ENCODE measurements at regions not wholly inside any gene's neighbourhood (a gene's known extent, or its start where the extent isn't known, plus 50 kb on each side); places are given as distances from the start of the nearest gene placed in this dataset.

DNA sequence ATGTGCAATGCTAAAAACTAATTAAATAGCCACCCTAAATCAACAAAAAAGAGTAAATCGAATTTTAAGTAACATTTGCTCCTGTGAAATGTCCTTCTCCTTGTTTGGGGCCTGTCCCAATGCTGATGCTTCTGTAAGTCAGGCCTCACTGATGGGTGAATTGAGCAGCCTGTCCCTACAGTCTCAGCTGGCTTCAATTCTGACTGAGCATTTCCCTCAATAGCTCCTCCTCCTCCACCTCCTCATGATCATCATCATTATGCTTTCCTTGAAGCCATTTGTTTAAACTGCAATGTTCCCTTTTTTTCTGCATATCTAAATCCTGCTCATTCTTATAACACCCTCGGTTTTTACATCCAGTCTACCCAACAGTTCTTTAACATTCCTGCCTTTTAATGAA lies 137.2 kb upstream of the CELF4 start:
- Mint-ChIP-seq H3K9me3 (peaks cover 0 to 3% (median 0%) of the 10 kb centered on the region in 8 donors), H3K4me3 (no peak overlapping the region), H3K27ac (no peak overlapping the region), H3K36me3 (no peaks in the 10 kb centered on the region), H3K27me3 (peaks cover 0 to 2% of the 10 kb centered on the region in 2 donors), H3K4me1 (no peaks in the 10 kb centered on the region)
- DNase-seq: no peak
- Histone ChIP-seq H3K9me3 (ENCODE audit: control insufficient read depth in 1 of 2, low read length in 2 of 2) (no peaks in the 10 kb centered on the region), H3K36me3 (ENCODE audit: insufficient read depth, low read length) (no peaks in the 10 kb centered on the region), H3K4me1 (ENCODE audit: insufficient read depth, low read length) (no peaks in the 10 kb centered on the region), H3K27me3 (ENCODE audit: insufficient read depth, low read length) (no peaks in the 10 kb centered on the region), H3K27ac (ENCODE audit: low read depth, low read length) (no peak overlapping the region), H3K4me3 (ENCODE audit: low read length in 2 of 2) (no peak overlapping the region)
- ChIA-PET POLR2A (ENCODE audit: partially characterized antibody) (no interaction called here), CTCF (ENCODE audit: partially characterized antibody) (no interaction called here)
- intact Hi-C loops (cut with micrococcal nuclease): no loop called here

DNA sequence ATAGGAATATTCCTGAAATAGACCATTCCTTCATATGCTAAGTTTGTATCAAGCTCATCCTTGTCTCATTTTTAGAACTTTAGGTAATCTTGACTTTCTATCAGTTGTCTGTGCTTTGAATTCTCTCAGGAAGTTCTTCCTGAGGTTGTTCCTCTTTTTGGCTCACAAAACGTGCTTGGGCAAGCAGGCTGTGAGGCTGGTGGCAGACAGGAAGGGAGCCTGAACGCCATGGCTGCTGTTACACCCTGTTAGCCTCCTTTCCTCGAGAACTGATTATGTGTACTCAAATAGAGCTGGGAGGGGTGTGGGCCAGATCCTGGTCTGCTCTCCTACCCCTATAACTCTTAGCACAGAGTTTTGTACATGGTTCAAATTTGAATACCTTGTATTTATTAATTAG lies 136.4 kb upstream of the CELF4 start:
- ChIA-PET CTCF (ENCODE audit: partially characterized antibody) (no interaction called here), POLR2A (ENCODE audit: partially characterized antibody) (no interaction called here)
- H3K27me3 Mint-ChIP-seq: peaks cover 0 to 2% of the 10 kb centered on the region in 2 donors
- peaks cover 0 to 3% (median 0%) of the 10 kb centered on the region in 8 donors for H3K9me3 Mint-ChIP-seq
- no peak overlapping the region for H3K4me3 Mint-ChIP-seq
- intact Hi-C loops (cut with micrococcal nuclease): no loop called here
- no peak overlapping the region for H3K4me3 ChIP-seq (ENCODE audit: low read length in 2 of 2)
- no peak for DNase-seq
- no peaks in the 10 kb centered on the region for H3K4me1 Mint-ChIP-seq
- no peaks in the 10 kb centered on the region for H3K9me3 ChIP-seq (ENCODE audit: control insufficient read depth in 1 of 2, low read length in 2 of 2)
- no peaks in the 10 kb centered on the region for H3K36me3 Mint-ChIP-seq
- no peak overlapping the region for H3K27ac Mint-ChIP-seq
- H3K27ac ChIP-seq (ENCODE audit: low read depth, low read length): no peak overlapping the region
- no peaks in the 10 kb centered on the region for H3K27me3 ChIP-seq (ENCODE audit: insufficient read depth, low read length)
- no peaks in the 10 kb centered on the region for H3K36me3 ChIP-seq (ENCODE audit: insufficient read depth, low read length)
- no peaks in the 10 kb centered on the region for H3K4me1 ChIP-seq (ENCODE audit: insufficient read depth, low read length)

DNA sequence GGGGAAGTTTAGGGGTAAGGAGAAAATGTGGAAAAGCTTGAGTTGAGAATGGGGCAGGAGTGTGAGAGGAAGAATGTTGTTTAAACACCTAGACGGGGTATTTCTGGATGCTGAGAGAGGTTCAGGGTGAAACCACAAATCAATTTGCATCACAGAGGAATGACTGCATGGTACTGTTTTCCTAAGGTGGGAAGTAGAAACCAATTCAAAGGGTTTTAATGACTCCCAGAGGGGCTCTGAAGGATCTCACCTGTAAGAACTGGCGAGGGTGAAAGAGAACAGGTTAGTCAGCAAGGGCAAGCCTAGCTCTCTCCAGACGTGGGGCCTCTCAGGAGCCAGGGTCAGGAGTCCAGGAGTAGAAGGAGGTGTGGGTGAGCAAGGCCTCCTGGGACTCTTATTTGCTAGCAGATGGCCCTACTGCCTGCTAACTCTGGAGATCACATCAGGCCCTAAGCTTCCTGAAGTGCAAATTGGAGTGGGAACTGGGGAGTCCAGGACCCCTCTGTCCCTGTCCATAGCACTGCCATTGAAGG lies 133.0 kb upstream of the CELF4 start:
- Histone ChIP-seq H3K27ac (ENCODE audit: low read depth, low read length) (no peak overlapping the region), H3K9me3 (ENCODE audit: control insufficient read depth in 1 of 2, low read length in 2 of 2) (no peaks in the 10 kb centered on the region), H3K27me3 (ENCODE audit: insufficient read depth, low read length) (no peaks in the 10 kb centered on the region), H3K36me3 (ENCODE audit: insufficient read depth, low read length) (no peaks in the 10 kb centered on the region), H3K4me3 (ENCODE audit: low read length in 2 of 2) (no peak overlapping the region), H3K4me1 (ENCODE audit: insufficient read depth, low read length) (no peaks in the 10 kb centered on the region)
- POLR2A ChIA-PET (ENCODE audit: partially characterized antibody): no interaction called here
- H3K27ac Mint-ChIP-seq: no peak overlapping the region
- DNase-seq: no peak
- H3K4me3 Mint-ChIP-seq: no peak overlapping the region
- no peaks in the 10 kb centered on the region for H3K4me1 Mint-ChIP-seq
- H3K27me3 Mint-ChIP-seq: peaks cover 0 to 2% of the 10 kb centered on the region in 2 donors
- CTCF ChIA-PET (ENCODE audit: partially characterized antibody): no interaction called here
- no peaks in the 10 kb centered on the region for H3K36me3 Mint-ChIP-seq
- H3K9me3 Mint-ChIP-seq: peaks cover 0 to 4% (median 1%) of the 10 kb centered on the region in 8 donors
- intact Hi-C loops (cut with micrococcal nuclease): no loop called here

DNA sequence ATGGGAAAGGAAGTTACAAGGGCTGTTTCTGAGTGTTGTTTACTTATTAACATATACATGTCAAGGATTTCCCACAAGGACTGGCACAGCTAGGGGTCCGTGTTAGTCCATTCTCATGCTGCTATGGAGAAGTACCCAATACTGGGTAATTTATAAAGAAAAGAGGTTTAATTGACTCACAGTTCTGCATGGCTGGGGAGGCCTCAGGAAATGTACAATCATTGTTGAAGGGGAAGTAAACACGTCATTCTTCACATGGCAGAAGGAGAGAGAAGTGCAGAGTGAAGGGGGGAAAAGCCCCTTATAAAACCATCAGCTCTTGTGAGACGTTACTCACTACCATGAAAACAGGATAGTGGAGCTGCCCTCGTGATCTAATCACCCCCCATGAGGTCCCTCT lies 128.9 kb upstream of the CELF4 start:
- ChIA-PET POLR2A (ENCODE audit: partially characterized antibody) (no interaction called here), CTCF (ENCODE audit: partially characterized antibody) (interaction anchor here (0.7 kb wide), 1 partner anchor 34 kb away, joined by 3 read pairs; no protein-coding TSS in a partner anchor)
- intact Hi-C loops (cut with micrococcal nuclease): no loop called here

DNA sequence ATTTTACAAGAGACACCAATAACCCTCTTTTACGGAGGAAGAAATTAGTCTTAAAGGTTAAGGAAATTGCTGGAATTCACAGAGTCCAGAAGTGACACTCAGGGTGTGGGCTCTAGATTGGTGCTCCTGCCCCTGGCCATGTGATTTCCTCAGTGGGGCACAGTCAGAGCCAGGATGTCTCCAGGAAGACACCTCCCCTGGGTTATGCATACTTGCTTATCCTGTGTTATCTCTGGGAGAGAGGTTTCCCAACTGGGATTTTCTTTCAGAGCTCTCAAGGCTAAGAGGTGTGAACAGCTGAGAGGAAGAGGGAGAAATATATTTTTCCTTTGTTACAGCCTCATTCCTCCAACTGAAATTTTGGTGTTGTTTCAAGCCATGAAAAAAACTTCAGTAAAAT lies 125.6 kb upstream of the CELF4 start:
- Mint-ChIP-seq H3K4me1 (no peaks in the 10 kb centered on the region), H3K9me3 (peaks cover 0 to 3% (median 1%) of the 10 kb centered on the region in 8 donors)
- POLR2A ChIA-PET (ENCODE audit: partially characterized antibody): no interaction called here

More for the DNA sequence above, 128.9 kb upstream of the CELF4 start:
- Histone ChIP-seq H3K4me1 (ENCODE audit: insufficient read depth, low read length) (no peaks in the 10 kb centered on the region), H3K9me3 (ENCODE audit: control insufficient read depth in 1 of 2, low read length in 2 of 2) (no peaks in the 10 kb centered on the region), H3K4me3 (ENCODE audit: low read length in 2 of 2) (no peak overlapping the region), H3K36me3 (ENCODE audit: insufficient read depth, low read length) (no peaks in the 10 kb centered on the region), H3K27me3 (ENCODE audit: insufficient read depth, low read length) (no peaks in the 10 kb centered on the region), H3K27ac (ENCODE audit: low read depth, low read length) (no peak overlapping the region)
- no peak for DNase-seq
- peaks cover 0 to 5% (median 2%) of the 10 kb centered on the region in 8 donors for H3K9me3 Mint-ChIP-seq
- no peaks in the 10 kb centered on the region for H3K4me1 Mint-ChIP-seq
- H3K4me3 Mint-ChIP-seq: no peak overlapping the region
- no peaks in the 10 kb centered on the region for H3K36me3 Mint-ChIP-seq
- no peaks in the 10 kb centered on the region for H3K27me3 Mint-ChIP-seq
- no peak overlapping the region for H3K27ac Mint-ChIP-seq

DNA sequence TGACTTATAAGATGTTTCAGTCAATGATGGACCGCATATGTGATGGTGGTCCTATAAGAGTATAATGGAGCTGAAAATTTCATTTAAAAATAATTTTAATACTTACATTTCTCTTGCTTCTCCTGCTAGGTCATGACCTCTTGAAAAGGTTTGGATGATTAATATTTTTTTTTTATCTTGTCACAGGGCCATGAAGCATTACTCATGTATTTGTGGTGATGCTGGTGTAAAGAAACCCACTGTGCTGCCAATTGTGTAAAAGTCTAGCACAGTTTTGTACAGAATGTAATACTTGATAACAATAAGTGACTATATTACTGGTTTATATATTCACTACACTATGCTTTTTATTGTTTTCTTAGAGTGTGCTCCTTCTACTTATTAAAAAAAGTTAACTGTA lies 124.2 kb upstream of the CELF4 start:
- intact Hi-C loops (cut with micrococcal nuclease): no loop called here

More for the DNA sequence above, 125.6 kb upstream of the CELF4 start:
- Mint-ChIP-seq H3K27ac (no peak overlapping the region), H3K36me3 (no peaks in the 10 kb centered on the region), H3K27me3 (no peaks in the 10 kb centered on the region), H3K4me3 (no peak overlapping the region)
- H3K36me3 ChIP-seq (ENCODE audit: insufficient read depth, low read length): no peaks in the 10 kb centered on the region
- intact Hi-C loops (cut with micrococcal nuclease): no loop called here
- H3K9me3 ChIP-seq (ENCODE audit: control insufficient read depth in 1 of 2, low read length in 2 of 2): no peaks in the 10 kb centered on the region
- no peaks in the 10 kb centered on the region for H3K27me3 ChIP-seq (ENCODE audit: insufficient read depth, low read length)
- H3K4me1 ChIP-seq (ENCODE audit: insufficient read depth, low read length): no peaks in the 10 kb centered on the region
- H3K27ac ChIP-seq (ENCODE audit: low read depth, low read length): no peak overlapping the region
- CTCF ChIA-PET (ENCODE audit: partially characterized antibody): no interaction called here
- no peak overlapping the region for H3K4me3 ChIP-seq (ENCODE audit: low read length in 2 of 2)
- DNase-seq: no peak

DNA sequence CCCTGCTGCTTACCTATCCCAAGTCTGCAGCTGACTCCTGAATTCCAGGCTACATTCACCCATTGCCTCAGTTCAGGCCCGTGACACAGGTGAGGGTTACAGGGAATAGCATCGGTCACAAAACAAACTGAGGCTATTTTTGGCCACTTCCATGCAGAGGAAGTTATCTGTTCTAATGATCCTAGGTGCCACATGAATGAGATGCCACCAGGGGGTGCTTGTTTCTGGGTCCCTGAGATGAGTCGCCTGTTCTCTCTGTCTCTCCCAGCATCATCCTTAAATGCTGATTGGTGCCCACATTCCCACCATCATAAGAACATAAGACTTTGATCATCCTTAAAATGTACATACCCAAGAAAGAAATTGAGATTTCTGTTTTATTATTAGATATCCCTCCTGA lies 119.0 kb upstream of the CELF4 start:
- CTCF ChIA-PET (ENCODE audit: partially characterized antibody): no interaction called here
- intact Hi-C loops (cut with micrococcal nuclease): no loop called here
- no peaks in the 10 kb centered on the region for H3K4me1 Mint-ChIP-seq
- no peaks in the 10 kb centered on the region for H3K4me1 ChIP-seq (ENCODE audit: insufficient read depth, low read length)
- H3K27me3 Mint-ChIP-seq: no peaks in the 10 kb centered on the region
- no peak overlapping the region for H3K4me3 Mint-ChIP-seq
- DNase-seq: no peak
- peaks cover 0 to 6% (median 1%) of the 10 kb centered on the region in 8 donors for H3K9me3 Mint-ChIP-seq
- POLR2A ChIA-PET (ENCODE audit: partially characterized antibody): no interaction called here
- H3K9me3 ChIP-seq (ENCODE audit: control insufficient read depth in 1 of 2, low read length in 2 of 2): no peaks in the 10 kb centered on the region
- H3K4me3 ChIP-seq (ENCODE audit: low read length in 2 of 2): no peak overlapping the region
- no peaks in the 10 kb centered on the region for H3K36me3 ChIP-seq (ENCODE audit: insufficient read depth, low read length)
- no peaks in the 10 kb centered on the region for H3K27me3 ChIP-seq (ENCODE audit: insufficient read depth, low read length)
- no peaks in the 10 kb centered on the region for H3K36me3 Mint-ChIP-seq
- no peak overlapping the region for H3K27ac Mint-ChIP-seq
- H3K27ac ChIP-seq (ENCODE audit: low read depth, low read length): no peak overlapping the region

More for the DNA sequence above, 124.2 kb upstream of the CELF4 start:
- no peak for DNase-seq
- Mint-ChIP-seq H3K36me3 (no peaks in the 10 kb centered on the region), H3K4me3 (no peak overlapping the region), H3K27ac (no peak overlapping the region), H3K27me3 (no peaks in the 10 kb centered on the region), H3K4me1 (no peaks in the 10 kb centered on the region), H3K9me3 (peaks cover 0 to 3% (median 1%) of the 10 kb centered on the region in 8 donors)
- Histone ChIP-seq H3K36me3 (ENCODE audit: insufficient read depth, low read length) (no peaks in the 10 kb centered on the region), H3K4me1 (ENCODE audit: insufficient read depth, low read length) (no peaks in the 10 kb centered on the region), H3K4me3 (ENCODE audit: low read length in 2 of 2) (no peak overlapping the region), H3K9me3 (ENCODE audit: control insufficient read depth in 1 of 2, low read length in 2 of 2) (no peaks in the 10 kb centered on the region), H3K27ac (ENCODE audit: low read depth, low read length) (no peak overlapping the region), H3K27me3 (ENCODE audit: insufficient read depth, low read length) (no peaks in the 10 kb centered on the region)
- CTCF ChIA-PET (ENCODE audit: partially characterized antibody): no interaction called here
- POLR2A ChIA-PET (ENCODE audit: partially characterized antibody): no interaction called here

DNA sequence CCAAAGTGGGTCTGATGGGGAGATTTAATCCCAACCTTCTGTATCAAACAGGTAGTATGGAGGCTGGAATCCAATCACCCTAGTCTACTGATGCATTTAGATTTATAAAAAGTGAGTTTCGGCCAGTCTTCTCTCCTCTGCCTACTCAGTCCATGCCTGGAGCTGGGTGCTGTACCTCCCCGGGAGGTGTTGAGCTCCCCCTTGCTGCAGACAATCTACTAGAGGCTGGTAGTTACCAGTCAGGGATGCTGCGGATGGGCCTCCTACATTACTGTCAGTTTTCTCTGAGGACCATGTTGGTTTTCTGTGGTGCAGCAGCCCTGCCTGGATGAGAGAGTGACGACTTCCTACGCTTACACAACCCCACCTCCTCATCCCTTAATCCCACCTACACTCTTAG lies 118.6 kb upstream of the CELF4 start:
- H3K9me3 ChIP-seq (ENCODE audit: control insufficient read depth in 1 of 2, low read length in 2 of 2): no peaks in the 10 kb centered on the region
- H3K36me3 ChIP-seq (ENCODE audit: insufficient read depth, low read length): no peaks in the 10 kb centered on the region
- Mint-ChIP-seq H3K27ac (no peak overlapping the region), H3K27me3 (no peaks in the 10 kb centered on the region), H3K36me3 (no peaks in the 10 kb centered on the region), H3K4me3 (no peak overlapping the region), H3K4me1 (no peaks in the 10 kb centered on the region), H3K9me3 (peaks cover 0 to 6% (median 1%) of the 10 kb centered on the region in 8 donors)
- H3K4me1 ChIP-seq (ENCODE audit: insufficient read depth, low read length): no peaks in the 10 kb centered on the region
- H3K4me3 ChIP-seq (ENCODE audit: low read length in 2 of 2): no peak overlapping the region
- ChIA-PET CTCF (ENCODE audit: partially characterized antibody) (no interaction called here), POLR2A (ENCODE audit: partially characterized antibody) (no interaction called here)
- intact Hi-C loops (cut with micrococcal nuclease): no loop called here
- no peak overlapping the region for H3K27ac ChIP-seq (ENCODE audit: low read depth, low read length)
- no peak for DNase-seq
- no peaks in the 10 kb centered on the region for H3K27me3 ChIP-seq (ENCODE audit: insufficient read depth, low read length)

Measured in CD4-positive, alpha-beta memory T cell (primary cell).